BLaER1 treated with 17β-estradiol and CSF1 and Interleukin-3, amounts not matched to agents 10 nM and 100 nM (cell line): ENCODE measurements at regions not wholly inside any gene's neighbourhood (a gene's known extent, or its start where the extent isn't known, plus 50 kb on each side); places are given as distances from the start of the nearest gene placed in this dataset.
A peak's percentile ranks its signal among the peaks of the same experiment; 100 is the strongest.

Experiments
- H3K27ac ChIP-seq, 11 experiments: shearing (Covaris generic); formaldehyde crosslinking; 2 replicates each; pipeline ENCODE4 v1.8.1; 2022
- H3K27me3 ChIP-seq, 11 experiments: shearing (Covaris generic); formaldehyde crosslinking; 2 replicates each; pipeline ENCODE4 v1.8.1; 2022
- H3K36me3 ChIP-seq, 11 experiments: shearing (Covaris generic); formaldehyde crosslinking; 2 replicates each; pipeline ENCODE4 v1.8.1; 2022
- H3K4me1 ChIP-seq, 10 experiments: shearing (Covaris generic); formaldehyde crosslinking; 2 replicates each; pipeline ENCODE4 v1.8.1; 2022
- H3K4me2 ChIP-seq, 11 experiments: shearing (Covaris generic); formaldehyde crosslinking; 2 replicates each; pipeline ENCODE4 v1.8.1; 2022
- H3K4me3 ChIP-seq, 10 experiments: shearing (Covaris generic); formaldehyde crosslinking; 2 replicates each; pipeline ENCODE4 v1.8.1; 2022
- H3K9ac ChIP-seq, 11 experiments: shearing (Covaris generic); formaldehyde crosslinking; 2 replicates each; pipeline ENCODE4 v1.8.1; 2022
- H3K9me3 ChIP-seq, 11 experiments: shearing (Covaris generic); formaldehyde crosslinking; replicated peaks in 1 of 11; 2 replicates each; pipeline ENCODE4 v1.8.1; 2022
- H4K20me1 ChIP-seq, 11 experiments: shearing (Covaris generic); formaldehyde crosslinking; 2 replicates each; pipeline ENCODE4 v1.8.1; 2022
- Cebpa-rat ChIP-seq, 11 experiments: shearing (Covaris generic); IDR thresholded peaks; 2 replicates each; pipeline ENCODE4 v1.8.1; 2022

DNA sequence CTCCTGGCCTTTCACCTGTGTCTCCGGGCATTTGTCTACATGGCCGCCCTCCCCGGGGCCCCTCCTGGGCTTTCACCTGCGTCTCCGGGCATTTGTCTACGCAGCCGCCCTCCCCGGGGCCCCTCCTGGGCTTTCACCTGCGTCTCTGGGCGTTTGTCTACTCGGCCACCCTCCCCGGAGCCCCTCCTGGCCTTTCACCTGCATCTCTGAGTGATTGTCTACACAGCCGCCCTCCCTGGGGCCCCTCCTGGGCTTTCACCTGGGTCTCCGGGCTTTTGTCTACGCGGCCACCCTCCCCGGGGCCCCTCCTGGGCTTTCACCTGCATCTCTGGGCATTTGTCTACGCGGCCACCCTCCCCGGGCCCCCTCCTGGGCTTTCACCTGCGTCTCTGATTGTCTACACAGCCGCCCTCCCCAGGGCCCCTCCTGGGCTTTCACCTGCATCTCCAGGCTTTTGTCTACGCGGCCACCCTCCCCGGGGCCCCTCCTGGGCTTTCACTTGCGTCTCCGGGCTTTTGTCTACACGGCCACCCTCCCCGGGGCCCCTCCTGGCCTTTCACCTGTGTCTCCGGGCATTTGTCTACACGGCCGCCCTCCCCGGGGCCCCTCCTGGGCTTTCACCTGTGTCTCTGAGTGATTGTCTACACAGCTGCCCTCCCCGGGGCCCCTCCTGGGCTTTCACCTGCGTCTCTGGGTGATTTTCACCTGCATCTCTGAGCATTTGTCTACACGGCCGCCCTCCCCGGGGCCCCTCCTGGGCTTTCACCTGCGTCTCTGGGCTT is 68.0 kb upstream of the GALNT9 start:
- Histone ChIP-seq H3K9ac (no peak overlapping the region), H3K4me1 (peaks cover 9 to 38% (median 23%) of the 10 kb centered on the region in 10 experiments; a peak in 18 of 20 replicates), H3K4me3 (no peak overlapping the region), H4K20me1 (peaks cover 0 to 9% (median 0%) of the 10 kb centered on the region in 11 experiments; a peak in 7 of 22 replicates), H3K4me2 (peak overlapping the region in 2 of 11 experiments; percentile 38 to 58; a peak in 2 of 22 replicates), H3K9me3 (no peaks in the 10 kb centered on the region), H3K27ac (no peak overlapping the region), H3K27me3 (peaks cover 48 to 72% (median 69%) of the 10 kb centered on the region in 11 experiments), H3K36me3 (no peaks in the 10 kb centered on the region)
- TF ChIP-seq Cebpa-rat (IDR thresholded peaks at IDR 0.05): no peak

DNA sequence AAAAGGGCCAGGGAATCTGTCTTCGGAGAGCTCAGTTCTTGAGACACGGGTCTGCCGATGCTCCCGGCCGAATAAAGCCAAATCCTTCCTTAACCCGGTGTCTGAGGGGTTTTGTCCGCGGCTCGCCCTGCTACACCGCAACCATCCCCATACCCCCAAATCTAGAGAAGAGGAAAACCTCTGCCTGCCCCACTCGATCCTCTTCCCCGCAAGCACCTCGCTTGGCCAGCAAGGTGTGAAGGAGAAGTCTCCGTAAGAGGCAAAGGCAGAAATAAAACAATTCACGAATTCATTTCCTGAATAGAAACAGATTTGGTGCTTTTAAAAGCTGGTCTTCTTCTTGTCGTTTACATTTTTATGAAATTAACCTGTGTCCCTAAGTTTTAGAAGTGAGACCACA is 67.3 kb upstream of the GALNT9 start:
- H3K4me3 ChIP-seq: no peak overlapping the region
- H3K27me3 ChIP-seq: peaks cover 48 to 70% (median 67%) of the 10 kb centered on the region in 11 experiments
- peak overlapping the region in 1 of 11 experiments; percentile 28; a peak in 1 of 22 replicates for H3K9ac ChIP-seq
- H3K27ac ChIP-seq: peak overlapping the region in 4 of 11 experiments; percentile 12 to 62 (median 49); a peak in 6 of 22 replicates
- peak overlapping the region in 9 of 11 experiments; percentile 12 to 69 (median 43); a peak in 14 of 22 replicates for H3K4me2 ChIP-seq
- H3K36me3 ChIP-seq: no peaks in the 10 kb centered on the region
- H3K9me3 ChIP-seq: no peaks in the 10 kb centered on the region
- peaks cover 9 to 38% (median 23%) of the 10 kb centered on the region in 10 experiments; a peak in 18 of 20 replicates for H3K4me1 ChIP-seq
- H4K20me1 ChIP-seq: peaks cover 0 to 9% (median 0%) of the 10 kb centered on the region in 11 experiments; a peak in 7 of 22 replicates
- no peak for TF ChIP-seq Cebpa-rat (IDR thresholded peaks at IDR 0.05)

- H4K20me1 ChIP-seq: peaks cover 0 to 9% (median 0%) of the 10 kb centered on the region in 11 experiments; a peak in 7 of 22 replicates
- H3K4me1 ChIP-seq: peaks cover 9 to 38% (median 23%) of the 10 kb centered on the region in 10 experiments; a peak in 18 of 20 replicates
- no peaks in the 10 kb centered on the region for H3K36me3 ChIP-seq
- H3K9ac ChIP-seq: peak overlapping the region in 2 of 11 experiments; percentile 28 to 30; a peak in 1 of 22 replicates
- TF ChIP-seq Cebpa-rat (IDR thresholded peaks at IDR 0.05): no peak
- peak overlapping the region in 10 of 11 experiments; percentile 12 to 69 (median 43); a peak in 16 of 22 replicates for H3K4me2 ChIP-seq
- no peak overlapping the region for H3K4me3 ChIP-seq
- H3K9me3 ChIP-seq: no peaks in the 10 kb centered on the region
- peak overlapping the region in 7 of 11 experiments; percentile 6 to 62 (median 41); a peak in 9 of 22 replicates for H3K27ac ChIP-seq
- H3K27me3 ChIP-seq: peaks cover 46 to 69% (median 65%) of the 10 kb centered on the region in 11 experiments
Measured at GRCh38 chr12:132395908-132396305, 66.5 kb upstream of the GALNT9 start.

- no peak for TF ChIP-seq Cebpa-rat (IDR thresholded peaks at IDR 0.05)
- Histone ChIP-seq H3K9me3 (no peaks in the 10 kb centered on the region), H3K4me3 (no peak overlapping the region), H3K27me3 (peaks cover 40 to 69% (median 60%) of the 10 kb centered on the region in 11 experiments), H3K9ac (no peak overlapping the region), H3K4me1 (peaks cover 9 to 38% (median 23%) of the 10 kb centered on the region in 10 experiments; a peak in 18 of 20 replicates), H3K27ac (peak overlapping the region in 2 of 11 experiments; percentile 49 to 62; a peak in 4 of 22 replicates), H4K20me1 (peaks cover 0 to 13% (median 0%) of the 10 kb centered on the region in 11 experiments; a peak in 7 of 22 replicates), H3K4me2 (peak overlapping the region in 4 of 11 experiments; percentile 25 to 69 (median 56); a peak in 5 of 22 replicates), H3K36me3 (no peaks in the 10 kb centered on the region)
Measured at GRCh38 chr12:132395192-132395907, 66.0 kb upstream of the GALNT9 start.

DNA sequence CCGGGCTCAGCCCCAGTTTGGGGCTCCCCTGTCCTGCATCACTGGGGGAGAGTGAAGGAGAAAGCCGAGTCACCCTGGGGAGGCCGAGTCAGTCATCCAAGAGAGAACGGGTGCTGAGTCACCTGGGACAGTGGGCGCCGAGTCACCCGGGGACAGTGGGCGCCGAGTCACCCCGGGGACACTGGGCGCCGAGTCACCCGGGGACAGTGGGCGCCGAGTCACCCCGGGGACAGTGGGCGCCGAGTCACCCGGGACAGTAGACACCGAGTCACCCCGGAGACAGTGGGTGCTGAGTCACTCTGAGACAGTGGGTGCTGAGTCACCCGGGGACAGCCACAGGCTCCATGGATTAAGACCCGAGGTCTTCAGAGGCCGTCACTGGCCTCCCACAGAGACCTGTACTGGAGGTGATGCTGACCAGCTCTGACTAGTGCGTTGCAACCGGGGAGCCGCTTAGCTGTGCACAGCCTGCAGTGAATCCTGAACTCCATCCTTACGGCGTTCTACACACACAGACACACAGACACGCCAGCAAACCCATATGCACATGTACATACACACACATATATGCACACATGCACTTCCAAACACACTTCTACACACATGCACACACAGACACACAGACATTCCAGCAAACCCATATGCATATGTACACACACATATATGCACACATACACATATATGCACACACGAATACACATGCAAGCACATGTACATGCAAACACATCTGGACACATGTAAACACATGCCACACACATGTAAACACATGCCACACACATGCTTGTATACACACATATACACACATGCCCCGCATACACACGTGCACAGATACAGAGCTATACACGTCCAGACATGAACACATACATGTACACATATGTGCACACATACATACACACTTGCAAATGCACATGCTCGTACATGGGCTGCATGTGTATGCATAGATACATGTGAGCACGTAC is 64.9 kb upstream of the GALNT9 start:
- H3K9ac ChIP-seq: no peak overlapping the region
- H3K4me2 ChIP-seq: peak overlapping the region in 8 of 11 experiments; percentile 8 to 75 (median 61); a peak in 14 of 22 replicates
- H3K4me1 ChIP-seq: peaks cover 13 to 43% (median 25%) of the 10 kb centered on the region in 10 experiments
- TF ChIP-seq Cebpa-rat (IDR thresholded peaks at IDR 0.05): no peak
- no peak overlapping the region for H3K4me3 ChIP-seq
- H3K27ac ChIP-seq: peak overlapping the region in 5 of 11 experiments; percentile 0 to 61 (median 40); a peak in 6 of 22 replicates
- no peaks in the 10 kb centered on the region for H3K9me3 ChIP-seq
- peaks cover 0 to 15% (median 0%) of the 10 kb centered on the region in 11 experiments; a peak in 7 of 22 replicates for H4K20me1 ChIP-seq
- no peaks in the 10 kb centered on the region for H3K36me3 ChIP-seq
- H3K27me3 ChIP-seq: peaks cover 30 to 64% (median 51%) of the 10 kb centered on the region in 11 experiments

DNA sequence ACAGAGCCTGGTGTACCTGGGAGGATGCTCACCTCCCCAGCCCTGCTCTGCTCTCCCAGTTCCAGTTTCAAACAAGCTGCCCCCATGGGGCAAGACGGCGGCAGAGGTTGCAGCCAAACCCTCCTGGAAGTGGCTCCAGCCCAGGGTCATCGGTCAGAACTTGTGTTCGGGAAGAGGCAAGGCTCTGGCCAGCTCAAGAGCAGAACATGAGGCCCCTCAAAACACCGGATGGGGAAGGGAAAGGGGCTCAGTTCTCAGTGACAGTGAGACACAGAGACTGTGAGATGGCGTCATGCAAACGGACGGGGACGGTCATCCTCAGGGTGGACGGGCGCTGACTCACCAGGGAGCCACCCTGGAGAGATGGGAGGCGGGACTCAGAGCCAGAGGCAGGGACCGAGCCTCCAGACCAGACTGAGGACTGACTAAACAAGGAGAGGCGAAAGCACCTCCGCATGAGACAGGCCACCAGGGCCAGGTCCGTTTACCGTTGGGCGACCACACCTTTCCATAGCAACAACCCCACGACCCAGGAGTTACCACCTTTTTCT is 63.9 kb upstream of the GALNT9 start:
- Histone ChIP-seq H3K27ac (peak overlapping the region in 5 of 11 experiments; percentile 0 to 61 (median 40); a peak in 7 of 22 replicates), H3K9me3 (no peaks in the 10 kb centered on the region), H3K9ac (peak overlapping the region in 1 of 11 experiments; percentile 17; a peak in 1 of 22 replicates), H3K27me3 (peaks cover 30 to 64% (median 48%) of the 10 kb centered on the region in 11 experiments), H4K20me1 (peaks cover 0 to 13% (median 0%) of the 10 kb centered on the region in 11 experiments; a peak in 7 of 22 replicates), H3K36me3 (no peaks in the 10 kb centered on the region), H3K4me1 (peaks cover 21 to 52% (median 30%) of the 10 kb centered on the region in 10 experiments), H3K4me3 (no peak overlapping the region), H3K4me2 (peak overlapping the region in 8 of 11 experiments; percentile 8 to 75 (median 61); a peak in 14 of 22 replicates)
- TF ChIP-seq Cebpa-rat (IDR thresholded peaks at IDR 0.05): no peak

DNA sequence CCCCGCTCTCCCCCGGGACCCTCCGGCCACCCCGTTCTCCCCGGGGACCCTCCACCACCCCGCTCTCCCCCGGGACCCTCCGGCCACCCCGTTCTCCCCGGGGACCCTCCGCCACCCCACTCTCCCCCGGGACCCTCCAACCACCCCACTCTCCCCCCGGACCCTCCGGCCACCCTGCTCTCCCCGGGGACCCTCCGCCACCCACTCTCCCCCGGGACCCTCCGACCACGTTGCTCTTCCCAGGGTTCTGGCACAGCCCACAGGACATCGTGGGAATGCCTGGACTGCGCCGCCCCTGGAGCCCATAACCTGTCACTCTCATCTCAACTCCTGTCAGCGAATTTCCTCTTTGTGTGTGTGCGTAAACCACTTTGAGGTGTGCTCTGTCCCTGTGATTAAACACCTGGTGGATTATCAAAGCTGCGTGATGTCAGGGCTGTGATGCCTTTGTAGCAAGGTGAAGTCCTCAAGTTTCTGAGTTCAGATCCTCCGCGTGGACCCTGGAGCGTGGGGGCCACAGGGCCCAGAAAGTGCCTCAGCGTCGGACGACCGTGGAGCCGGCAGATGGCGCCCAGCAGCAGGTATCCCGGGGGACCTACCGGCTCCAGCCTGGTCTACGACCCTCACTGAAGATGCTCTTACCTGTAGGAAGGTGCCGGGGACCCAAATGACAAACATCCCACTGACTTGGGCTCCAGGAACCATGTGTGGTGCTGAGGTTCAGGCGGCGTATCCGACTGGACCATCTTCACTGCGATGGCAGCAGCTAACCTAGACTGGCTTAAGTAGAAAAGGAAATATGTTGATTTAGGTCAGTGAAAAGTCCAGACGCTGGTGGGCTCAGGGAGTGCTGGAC is 63.2 kb upstream of the GALNT9 start:
- Histone ChIP-seq H3K27ac (peak overlapping the region in 1 of 11 experiments; percentile 41; a peak in 3 of 22 replicates), H3K9ac (peak overlapping the region in 1 of 11 experiments; percentile 17; a peak in 1 of 22 replicates), H3K4me2 (peak overlapping the region in 4 of 11 experiments; percentile 55 to 75 (median 70); a peak in 7 of 22 replicates), H3K4me1 (peaks cover 21 to 52% (median 30%) of the 10 kb centered on the region in 10 experiments), H3K27me3 (peaks cover 28 to 64% (median 46%) of the 10 kb centered on the region in 11 experiments), H4K20me1 (peaks cover 0 to 6% (median 0%) of the 10 kb centered on the region in 11 experiments; a peak in 6 of 22 replicates), H3K9me3 (no peaks in the 10 kb centered on the region), H3K4me3 (no peak overlapping the region), H3K36me3 (no peaks in the 10 kb centered on the region)
- no peak for TF ChIP-seq Cebpa-rat (IDR thresholded peaks at IDR 0.05)
